GM23248 (cell line): ENCODE measurements at regions not wholly inside any gene's neighbourhood (a gene's known extent, or its start where the extent isn't known, plus 50 kb on each side); places are given as distances from the start of the nearest gene placed in this dataset.
"Not testable (repeated sequence)": the region's sequence is repeated elsewhere in the genome, so short reads cannot be mapped to it uniquely, and the experiment has no call there.

Experiments used
- DNase-seq: peaks from one replicate; pipeline ENCODE4 v3.0.0-alpha.2; 2015
- H2AFZ ChIP-seq: fragments of 200-600 bp; sonication (generic); 2 replicates; pipeline ENCODE4 v1.6.1; 2016; ENCODE audit warnings: antibody characterized with exemption
- H3F3A ChIP-seq: fragments of 200-600 bp; sonication (generic); 2 replicates; pipeline ENCODE4 v1.6.1; 2016; ENCODE audit warnings: mild to moderate bottlenecking, antibody characterized with exemption, mixed run types; ENCODE audit not compliant: insufficient read depth
- H3K27ac ChIP-seq: fragments of 200-600 bp; sonication (generic); 2 replicates; pipeline ENCODE4 v1.5.1; 2016; ENCODE audit warnings: mild to moderate bottlenecking
- H3K27me3 ChIP-seq: fragments of 200-600 bp; sonication (generic); replicated peaks from 2 replicates; pipeline ENCODE4 v1.6.1; 2016; ENCODE audit warnings: mild to moderate bottlenecking; ENCODE audit not compliant: insufficient read depth
- H3K36me3 ChIP-seq: fragments of 200-600 bp; sonication (generic); 2 replicates; pipeline ENCODE4 v1.6.1; 2016; ENCODE audit warnings: low read depth, mild to moderate bottlenecking
- H3K4me1 ChIP-seq: fragments of 200-600 bp; sonication (generic); 2 replicates; pipeline ENCODE4 v1.6.1; 2016; ENCODE audit warnings: mild to moderate bottlenecking; ENCODE audit not compliant: insufficient read depth
- H3K4me2 ChIP-seq: fragments of 200-600 bp; sonication (generic); one replicate; pipeline ENCODE4 v1.6.1; 2016; ENCODE audit warnings: mild to moderate bottlenecking; ENCODE audit not compliant: unreplicated experiment
- H3K4me3 ChIP-seq: fragments of 200-600 bp; sonication (generic); 2 replicates; pipeline ENCODE4 v1.5.1; 2016; ENCODE audit warnings: mild to moderate bottlenecking
- H3K79me2 ChIP-seq: fragments of 200-600 bp; sonication (generic); 2 replicates; pipeline ENCODE4 v1.6.1; 2016; ENCODE audit warnings: mild to moderate bottlenecking; ENCODE audit not compliant: insufficient read depth
- H3K9ac ChIP-seq: fragments of 200-600 bp; sonication (generic); 2 replicates; pipeline ENCODE4 v1.6.1; 2016; ENCODE audit warnings: mild to moderate bottlenecking
- H3K9me2 ChIP-seq: fragments of 200-600 bp; sonication (generic); 2 replicates; pipeline ENCODE4 v1.6.1; 2016; ENCODE audit warnings: mixed run types, mild to moderate bottlenecking, moderate library complexity; ENCODE audit not compliant: insufficient read depth
- H3K9me3 ChIP-seq: fragments of 200-600 bp; sonication (generic); one replicate; pipeline ENCODE4 v1.6.1; 2017; ENCODE audit warnings: low read depth
- H4K20me1 ChIP-seq: fragments of 200-600 bp; sonication (generic); 2 replicates; pipeline ENCODE4 v1.6.0; 2016; ENCODE audit not compliant: insufficient read depth
- EZH2 ChIP-seq: fragments of 200-600 bp; sonication (generic); IDR thresholded peaks from 2 replicates; pipeline ENCODE4 v1.6.1; 2018; ENCODE audit warnings: antibody characterized with exemption, mild to moderate bottlenecking; ENCODE audit not compliant: insufficient read depth, poor library complexity, severe bottlenecking
- EZH2phosphoT487 ChIP-seq: fragments of 200-600 bp; sonication (generic); IDR thresholded peaks from 2 replicates; pipeline ENCODE4 v1.6.1; 2018; ENCODE audit warnings: antibody characterized with exemption, moderate library complexity, mild to moderate bottlenecking, low read depth; ENCODE audit not compliant: insufficient read depth
- WGBS, 2 experiments: methylation state at CpG; one replicate each; pipeline ENCODE4 v1.1.6; 2015 to 2017; ENCODE audit warnings: low lambda C conversion rate in 2 of 2, low coverage in 1 of 2; ENCODE audit errors: missing lambda C conversion rate in 2 of 2; 5-methylcytosine and 5-hydroxymethylcytosine counted together
- in situ Hi-C: fragments of 300-500 bp; cut with MboI; formaldehyde crosslinking; loops from 2 replicates; pipeline ENCODE4 v1.15.0; 2020

- no peak for DNase-seq
- no peak overlapping the region for H3K9ac ChIP-seq
These were observed 96.7 kb upstream of the ARG1 start for GRCh38 chr6:131476362-131476761.

GRCh38 chr6:131478740-131479211 is 94.2 kb upstream of the ARG1 start:
- H3K4me2 ChIP-seq, H3K9ac ChIP-seq, H2AFZ ChIP-seq, H3K4me1 ChIP-seq, H3K9me2 ChIP-seq, H3K36me3 ChIP-seq, H3F3A ChIP-seq, H3K79me2 ChIP-seq, H3K9me3 ChIP-seq, in situ Hi-C loops, H3K27ac ChIP-seq, DNase-seq, H3K4me3 ChIP-seq, H3K27me3 ChIP-seq, H4K20me1 ChIP-seq: not testable (repeated sequence)
- WGBS, 2 experiments = 73 to 81% methylated on average over 5 to 6 of the region's 6 CpGs

More at GRCh38 chr6:131476362-131476761, 96.7 kb upstream of the ARG1 start:
- no peak overlapping the region for H2AFZ ChIP-seq
- no peak overlapping the region for H3K27ac ChIP-seq
- no peaks in the 10 kb centered on the region for H3K36me3 ChIP-seq
- 41 to 45% methylated on average over 2 of the region's 2 CpGs for WGBS, 2 experiments
- no peaks in the 10 kb centered on the region for H3K79me2 ChIP-seq
- H3K4me3 ChIP-seq = no peak overlapping the region
- H3K9me3 ChIP-seq = no peaks in the 10 kb centered on the region
- no peaks in the 10 kb centered on the region for H3F3A ChIP-seq
- no peak for TF ChIP-seq EZH2
- no peak for TF ChIP-seq EZH2phosphoT487
- in situ Hi-C loops = no loop called here
- no peaks in the 10 kb centered on the region for H3K4me1 ChIP-seq
- H3K27me3 ChIP-seq = no peaks in the 10 kb centered on the region
- no peaks in the 10 kb centered on the region for H3K9me2 ChIP-seq
- no peak overlapping the region for H3K4me2 ChIP-seq
- no peaks in the 10 kb centered on the region for H4K20me1 ChIP-seq

- H3K27ac ChIP-seq = no peak overlapping the region
- TF ChIP-seq EZH2phosphoT487 = no peak
- no peak for TF ChIP-seq EZH2
- in situ Hi-C loops = no loop called here
- 23 to 26% methylated on average over 2 of the region's 2 CpGs for WGBS, 2 experiments
- H3K79me2 ChIP-seq = no peaks in the 10 kb centered on the region
- H3K27me3 ChIP-seq = no peaks in the 10 kb centered on the region
- H3K36me3 ChIP-seq = no peaks in the 10 kb centered on the region
- no peak overlapping the region for H2AFZ ChIP-seq
- H3K9ac ChIP-seq = no peak overlapping the region
- H4K20me1 ChIP-seq = no peaks in the 10 kb centered on the region
- no peak overlapping the region for H3K4me2 ChIP-seq
- no peaks in the 10 kb centered on the region for H3K4me1 ChIP-seq
- no peak overlapping the region for H3K4me3 ChIP-seq
- no peak for DNase-seq
- H3K9me3 ChIP-seq = no peaks in the 10 kb centered on the region
- H3K9me2 ChIP-seq = no peaks in the 10 kb centered on the region
- no peaks in the 10 kb centered on the region for H3F3A ChIP-seq
These were observed 86.4 kb upstream of the ARG1 start for GRCh38 chr6:131486608-131487007.

- H3K4me2 ChIP-seq = no peak overlapping the region
- H3K9me3 ChIP-seq = no peaks in the 10 kb centered on the region
- no peaks in the 10 kb centered on the region for H3K4me1 ChIP-seq
- H3K9ac ChIP-seq = no peak overlapping the region
- DNase-seq = no peak
- H3K79me2 ChIP-seq = no peaks in the 10 kb centered on the region
- H3K9me2 ChIP-seq = no peaks in the 10 kb centered on the region
- WGBS, 2 experiments = 83 to 89% methylated on average over 3 of the region's 3 CpGs
- no peak overlapping the region for H3K4me3 ChIP-seq
- in situ Hi-C loops = no loop called here
- TF ChIP-seq EZH2phosphoT487 = no peak
- no peak for TF ChIP-seq EZH2
- no peaks in the 10 kb centered on the region for H4K20me1 ChIP-seq
- H2AFZ ChIP-seq = no peak overlapping the region
- H3F3A ChIP-seq = no peaks in the 10 kb centered on the region
- H3K36me3 ChIP-seq = no peaks in the 10 kb centered on the region
- no peaks in the 10 kb centered on the region for H3K27me3 ChIP-seq
- no peak overlapping the region for H3K27ac ChIP-seq
These were observed 84.2 kb upstream of the ARG1 start for GRCh38 chr6:131488780-131489179.

- H3K9ac ChIP-seq = no peak overlapping the region
These were observed 82.6 kb upstream of the ARG1 start for GRCh38 chr6:131490441-131490840.

More at GRCh38 chr6:131490441-131490840, 82.6 kb upstream of the ARG1 start:
- Histone ChIP-seq H2AFZ (no peak overlapping the region), H3K27me3 (no peaks in the 10 kb centered on the region), H3K36me3 (no peaks in the 10 kb centered on the region), H3K4me3 (no peak overlapping the region), H3K4me1 (no peaks in the 10 kb centered on the region), H3K79me2 (no peaks in the 10 kb centered on the region), H4K20me1 (no peaks in the 10 kb centered on the region), H3F3A (no peaks in the 10 kb centered on the region), H3K9me2 (no peaks in the 10 kb centered on the region), H3K4me2 (no peak overlapping the region), H3K27ac (no peak overlapping the region), H3K9me3 (no peaks in the 10 kb centered on the region)
- TF ChIP-seq EZH2 (no peak), EZH2phosphoT487 (no peak)
- no peak for DNase-seq
- 0% methylated on average over 3 of the region's 3 CpGs for WGBS, 2 experiments
- in situ Hi-C loops = no loop called here
